ENCODE measurements at regions not wholly inside any gene's neighbourhood (a gene's known extent, or its start where the extent isn't known, plus 50 kb on each side); places are given as distances from the start of the nearest gene placed in this dataset.

DNA sequence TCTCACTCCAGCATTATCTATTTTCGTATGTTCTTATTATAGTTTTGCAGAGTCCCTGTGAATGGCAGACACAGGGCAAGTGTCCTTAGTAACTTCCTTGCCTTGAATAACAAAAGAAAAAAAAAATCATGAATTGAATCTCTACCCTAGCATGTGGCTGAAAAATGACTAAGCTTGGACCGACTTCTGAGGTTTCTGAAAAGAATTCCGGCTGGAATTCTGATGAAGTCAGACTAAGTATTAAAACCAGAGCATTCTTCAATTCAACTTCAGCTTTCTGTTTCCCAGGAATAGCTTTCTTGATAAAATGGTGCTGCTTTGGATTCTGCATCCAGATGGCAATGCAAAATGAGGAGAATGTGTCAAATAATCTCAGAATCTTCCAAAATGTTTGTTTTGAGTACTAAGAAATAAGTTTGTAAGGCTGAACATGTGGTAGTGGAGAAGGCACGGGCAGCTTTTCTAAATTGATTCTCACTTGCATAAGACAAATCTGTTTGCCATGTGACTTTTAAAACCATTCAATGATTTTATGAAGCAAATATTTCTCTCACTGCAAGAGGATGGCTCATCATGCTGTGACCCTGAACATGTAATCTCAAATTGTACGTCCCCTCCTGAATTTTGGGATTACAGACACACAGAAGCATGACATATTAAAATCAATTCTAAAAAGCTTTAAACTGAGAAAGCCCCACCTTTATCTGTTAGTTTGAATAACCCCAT is 1462.8 kb upstream of the LRRTM1 start:
- no peaks in the 10 kb centered on the region for H3K27me3 Mint-ChIP-seq
- H3K4me1 Mint-ChIP-seq (ENCODE audit: unreplicated experiment): no peaks in the 10 kb centered on the region
- no peak overlapping the region for H3K4me3 Mint-ChIP-seq
- no peak overlapping the region for H3K27ac Mint-ChIP-seq
- no peaks in the 10 kb centered on the region for H3K36me3 Mint-ChIP-seq
- H3K9me3 Mint-ChIP-seq: no peaks in the 10 kb centered on the region
- no peak for DNase-seq (ENCODE audit: extremely low spot score, unreplicated experiment)
- TF ChIP-seq, protein P1, sequence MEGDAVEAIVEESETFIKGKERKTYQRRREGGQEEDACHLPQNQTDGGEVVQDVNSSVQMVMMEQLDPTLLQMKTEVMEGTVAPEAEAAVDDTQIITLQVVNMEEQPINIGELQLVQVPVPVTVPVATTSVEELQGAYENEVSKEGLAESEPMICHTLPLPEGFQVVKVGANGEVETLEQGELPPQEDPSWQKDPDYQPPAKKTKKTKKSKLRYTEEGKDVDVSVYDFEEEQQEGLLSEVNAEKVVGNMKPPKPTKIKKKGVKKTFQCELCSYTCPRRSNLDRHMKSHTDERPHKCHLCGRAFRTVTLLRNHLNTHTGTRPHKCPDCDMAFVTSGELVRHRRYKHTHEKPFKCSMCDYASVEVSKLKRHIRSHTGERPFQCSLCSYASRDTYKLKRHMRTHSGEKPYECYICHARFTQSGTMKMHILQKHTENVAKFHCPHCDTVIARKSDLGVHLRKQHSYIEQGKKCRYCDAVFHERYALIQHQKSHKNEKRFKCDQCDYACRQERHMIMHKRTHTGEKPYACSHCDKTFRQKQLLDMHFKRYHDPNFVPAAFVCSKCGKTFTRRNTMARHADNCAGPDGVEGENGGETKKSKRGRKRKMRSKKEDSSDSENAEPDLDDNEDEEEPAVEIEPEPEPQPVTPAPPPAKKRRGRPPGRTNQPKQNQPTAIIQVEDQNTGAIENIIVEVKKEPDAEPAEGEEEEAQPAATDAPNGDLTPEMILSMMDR (conservative IDR thresholded peaks at IDR 0.05): no peak

DNA sequence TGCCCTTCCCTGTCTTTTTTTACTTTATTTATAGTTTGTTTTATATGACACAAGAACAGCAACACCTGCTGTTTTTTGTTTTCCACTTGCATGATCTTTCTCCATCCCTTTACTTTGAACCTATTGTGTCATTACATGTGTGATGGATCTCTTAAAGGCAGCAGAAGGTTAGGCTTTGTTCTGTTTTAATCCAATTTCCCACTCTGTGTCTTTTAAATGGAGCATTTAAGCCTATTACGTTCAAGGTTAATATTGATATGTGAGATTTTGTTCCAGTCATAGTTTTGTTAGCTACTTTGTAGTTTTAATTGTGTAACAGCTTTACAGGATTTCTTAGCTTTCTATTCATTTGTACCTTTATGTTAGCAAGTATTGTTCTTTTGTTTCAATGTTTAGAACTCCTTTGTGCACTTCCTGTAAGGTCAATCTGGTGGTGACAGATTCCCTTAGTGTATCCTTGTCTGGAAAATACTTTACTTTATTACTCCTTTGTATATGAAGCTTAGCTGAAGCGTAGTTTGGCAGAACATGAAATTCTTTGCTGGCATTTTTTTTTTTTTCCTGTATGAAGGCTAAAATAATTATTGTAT is 1443.0 kb upstream of the LRRTM1 start:
- Mint-ChIP-seq H3K27me3 (no peaks in the 10 kb centered on the region), H3K27ac (no peak overlapping the region), H3K4me3 (no peak overlapping the region), H3K4me1 (ENCODE audit: unreplicated experiment) (no peaks in the 10 kb centered on the region), H3K36me3 (no peaks in the 10 kb centered on the region), H3K9me3 (no peaks in the 10 kb centered on the region)
- TF ChIP-seq, protein P1 (conservative IDR thresholded peaks at IDR 0.05): no peak
- DNase-seq (ENCODE audit: extremely low spot score, unreplicated experiment): no peak

DNA sequence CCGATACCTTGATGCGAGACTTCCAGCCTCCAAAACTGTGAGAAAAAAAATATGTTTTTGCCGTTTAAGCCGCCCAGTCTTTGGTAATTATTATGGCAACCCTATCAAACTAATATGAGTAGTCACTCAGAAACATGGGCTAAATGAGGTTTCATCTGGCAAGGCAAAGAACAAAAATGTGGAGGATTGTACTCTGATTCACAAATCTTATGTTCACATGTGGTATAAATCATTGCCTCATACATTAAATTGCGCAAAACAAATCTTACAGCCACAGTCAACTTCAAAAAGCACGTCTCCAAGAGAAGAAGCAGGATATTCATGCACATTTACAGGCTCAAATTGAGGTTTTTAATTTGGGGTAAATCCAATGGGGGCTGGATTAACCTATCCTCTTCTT is 1435.4 kb upstream of the LRRTM1 start:
- H3K27me3 Mint-ChIP-seq: no peaks in the 10 kb centered on the region
- TF ChIP-seq, protein P1 (conservative IDR thresholded peaks at IDR 0.05): no peak
- no peak overlapping the region for H3K4me3 Mint-ChIP-seq
- no peaks in the 10 kb centered on the region for H3K9me3 Mint-ChIP-seq
- no peak for DNase-seq (ENCODE audit: extremely low spot score, unreplicated experiment)
- no peaks in the 10 kb centered on the region for H3K4me1 Mint-ChIP-seq (ENCODE audit: unreplicated experiment)
- H3K36me3 Mint-ChIP-seq: no peaks in the 10 kb centered on the region
- H3K27ac Mint-ChIP-seq: no peak overlapping the region

DNA sequence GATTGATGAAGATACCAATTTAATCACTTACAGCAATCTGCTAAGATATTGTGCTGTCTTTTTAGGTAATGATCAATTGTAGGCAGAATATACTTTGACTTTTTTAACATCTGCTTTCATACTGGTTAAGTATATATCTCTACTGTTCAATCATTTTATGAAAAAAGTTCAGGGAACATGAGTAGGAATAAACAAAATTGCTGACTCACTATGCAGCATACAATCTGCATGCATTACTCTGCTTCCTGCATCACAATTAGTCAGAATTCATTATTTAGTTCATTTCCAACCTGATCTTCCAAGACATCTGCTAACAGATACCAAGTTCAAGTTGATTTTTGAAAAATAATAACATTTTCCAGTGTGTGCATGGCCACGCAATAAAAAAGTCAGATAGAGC is 1430.4 kb upstream of the LRRTM1 start:
- no peaks in the 10 kb centered on the region for H3K4me1 Mint-ChIP-seq (ENCODE audit: unreplicated experiment)
- TF ChIP-seq, protein P1 (conservative IDR thresholded peaks at IDR 0.05): no peak
- H3K36me3 Mint-ChIP-seq: no peaks in the 10 kb centered on the region
- DNase-seq (ENCODE audit: extremely low spot score, unreplicated experiment): no peak
- no peaks in the 10 kb centered on the region for H3K9me3 Mint-ChIP-seq
- peaks cover 2% of the 10 kb centered on the region for H3K27me3 Mint-ChIP-seq
- H3K27ac Mint-ChIP-seq: no peak overlapping the region
- no peak overlapping the region for H3K4me3 Mint-ChIP-seq

DNA sequence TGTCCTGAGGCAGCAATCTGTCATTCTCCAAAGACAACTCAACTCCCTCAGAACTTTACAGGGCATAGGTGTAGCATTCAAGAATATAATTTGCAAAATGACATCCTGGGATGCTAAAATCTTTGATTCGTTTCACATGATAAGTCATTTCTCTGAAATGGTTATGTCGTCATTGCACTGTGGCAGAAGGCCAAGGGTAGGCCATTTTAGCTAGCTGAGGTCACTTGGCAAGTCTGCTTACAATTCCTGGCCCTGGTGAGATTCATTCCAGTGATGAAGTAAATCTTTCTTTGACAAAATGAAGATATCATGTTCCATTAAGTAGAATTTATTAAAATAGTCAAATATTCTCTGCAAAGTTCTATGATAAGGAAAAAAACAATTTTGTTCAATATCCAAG is 1410.3 kb upstream of the LRRTM1 start:
- Mint-ChIP-seq H3K9me3 (peaks cover 4% of the 10 kb centered on the region), H3K36me3 (no peaks in the 10 kb centered on the region), H3K4me3 (no peak overlapping the region), H3K27ac (no peak overlapping the region), H3K4me1 (ENCODE audit: unreplicated experiment) (no peaks in the 10 kb centered on the region), H3K27me3 (peaks cover 3% of the 10 kb centered on the region)
- DNase-seq (ENCODE audit: extremely low spot score, unreplicated experiment): no peak
- TF ChIP-seq, protein P1 (conservative IDR thresholded peaks at IDR 0.05): no peak
